ENCODE measurements at regions not wholly inside any gene's neighbourhood (a gene's known extent, or its start where the extent isn't known, plus 50 kb on each side); places are given as distances from the start of the nearest gene placed in this dataset.
"Not testable (repeated sequence)": the region's sequence is repeated elsewhere in the genome, so short reads cannot be mapped to it uniquely, and the experiment has no call there.

DNA sequence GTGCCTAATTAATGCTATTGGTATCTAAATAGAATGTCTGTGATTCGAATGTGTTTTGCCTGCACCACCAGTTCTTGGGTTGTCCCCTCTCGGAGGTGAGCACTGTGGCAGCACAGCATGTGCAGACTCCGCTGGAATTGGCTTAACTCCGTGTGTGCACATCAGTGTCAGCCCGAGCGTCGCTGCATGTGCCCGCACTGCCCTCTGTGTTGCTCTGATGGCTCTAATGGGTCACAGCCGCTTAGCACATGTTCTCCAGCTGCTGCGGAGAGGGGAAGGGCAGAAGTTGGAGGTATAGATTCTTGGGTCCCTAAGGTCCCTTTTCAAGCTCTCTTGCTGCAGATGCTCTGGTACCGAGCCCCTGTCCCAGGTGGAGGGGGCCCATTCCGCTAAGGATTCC is 75.1 kb downstream of the CDRT15L2 start:
- TF ChIP-seq POLR2A (IDR thresholded peaks at IDR 0.05; ENCODE audit: low read length); GATA1 (IDR thresholded peaks at IDR 0.05; ENCODE audit: low read depth, low read length): not testable (repeated sequence)

All from erythroblast (primary cell).